ENCODE measurements at regions not wholly inside any gene's neighbourhood (a gene's known extent, or its start where the extent isn't known, plus 50 kb on each side); places are given as distances from the start of the nearest gene placed in this dataset.
"Not testable (repeated sequence)": the region's sequence is repeated elsewhere in the genome, so short reads cannot be mapped to it uniquely, and the experiment has no call there.

GRCh38 chr6:170037541-170038250 lies 253.2 kb downstream of the DLL1 start:
- DNase-seq (ENCODE audit: extremely low read depth, low read depth) = no peak

GRCh38 chr6:170036916-170037315 lies 254.0 kb downstream of the DLL1 start:
- no peak for DNase-seq (ENCODE audit: extremely low read depth, low read depth)

- DNase-seq (ENCODE audit: extremely low read depth, low read depth) = not testable (repeated sequence)
These were observed 254.5 kb downstream of the DLL1 start for GRCh38 chr6:170036367-170036766.

- DNase-seq (ENCODE audit: extremely low read depth, low read depth) = no peak
These were observed 255.0 kb downstream of the DLL1 start for GRCh38 chr6:170035901-170036304.

GRCh38 chr6:170035044-170035443 lies 255.8 kb downstream of the DLL1 start:
- no peak for DNase-seq (ENCODE audit: extremely low read depth, low read depth)

GRCh38 chr6:170034294-170034693 lies 256.6 kb downstream of the DLL1 start:
- no peak for DNase-seq (ENCODE audit: extremely low read depth, low read depth)

- no peak for DNase-seq (ENCODE audit: extremely low read depth, low read depth)
These were observed 257.2 kb downstream of the DLL1 start for GRCh38 chr6:170033666-170034065.

GRCh38 chr6:170032706-170033309 lies 258.1 kb downstream of the DLL1 start:
- DNase-seq (ENCODE audit: extremely low read depth, low read depth) = no peak

- no peak for DNase-seq (ENCODE audit: extremely low read depth, low read depth)
These were observed 258.7 kb downstream of the DLL1 start for GRCh38 chr6:170032197-170032596.

GRCh38 chr6:170031684-170032121 lies 259.2 kb downstream of the DLL1 start:
- DNase-seq (ENCODE audit: extremely low read depth, low read depth) = no peak

- no peak for DNase-seq (ENCODE audit: extremely low read depth, low read depth)
These were observed 259.9 kb downstream of the DLL1 start for GRCh38 chr6:170030821-170031471.

GRCh38 chr6:170030284-170030815 lies 260.5 kb downstream of the DLL1 start:
- no peak for DNase-seq (ENCODE audit: extremely low read depth, low read depth)

- DNase-seq (ENCODE audit: extremely low read depth, low read depth) = no peak
These were observed 261.2 kb downstream of the DLL1 start for GRCh38 chr6:170029416-170030283.

- no peak for DNase-seq (ENCODE audit: extremely low read depth, low read depth)
These were observed 262.1 kb downstream of the DLL1 start for GRCh38 chr6:170028629-170029345.

GRCh38 chr6:170027647-170028043 lies 263.2 kb downstream of the DLL1 start:
- no peak for DNase-seq (ENCODE audit: extremely low read depth, low read depth)

GRCh38 chr6:170026751-170027646 lies 263.9 kb downstream of the DLL1 start:
- DNase-seq (ENCODE audit: extremely low read depth, low read depth) = no peak

- no peak for DNase-seq (ENCODE audit: extremely low read depth, low read depth)
These were observed 264.7 kb downstream of the DLL1 start for GRCh38 chr6:170025935-170026750.

- DNase-seq (ENCODE audit: extremely low read depth, low read depth) = no peak
These were observed 265.5 kb downstream of the DLL1 start for GRCh38 chr6:170025341-170025911.

Measured in NCI-H460 (cell line).